BJ (cell line): ENCODE measurements at regions not wholly inside any gene's neighbourhood (a gene's known extent, or its start where the extent isn't known, plus 50 kb on each side); places are given as distances from the start of the nearest gene placed in this dataset.

Source experiments
- CTCF ChIA-PET: fragments of 350-600 bp; formaldehyde crosslinking; extraction: SDS; loops from one replicate; lab custom pipeline; 2021; ENCODE audit warnings: antibody characterized with exemption, inconsistent platforms; lab: Yijun Ruan, JAX
- POLR2A ChIA-PET: fragments of 300-600 bp; sonication (Branson Sonifier 250); formaldehyde crosslinking; extraction: SDS; loops from one replicate; lab custom pipeline; 2021; ENCODE audit warnings: antibody characterized with exemption; lab: Charles Lee
- DNase-seq: peaks from one replicate; pipeline ENCODE4 v3.0.0-alpha.2; 2011; ENCODE audit warnings: low read depth
- H3K27me3 ChIP-seq: 2 replicates; pipeline ENCODE4 v1.6.0; 2011; ENCODE audit warnings: low read length; ENCODE audit not compliant: control insufficient read depth, insufficient read depth
- H3K36me3 ChIP-seq: 2 replicates; pipeline ENCODE4 v1.5.1; 2011; ENCODE audit warnings: low read length; ENCODE audit not compliant: control insufficient read depth, insufficient read depth
- H3K4me3 ChIP-seq: 2 replicates; pipeline ENCODE4 v1.5.1; 2011; ENCODE audit warnings: low read depth, mild to moderate bottlenecking, control low read depth, low read length
- CTCF ChIP-seq: IDR thresholded peaks from 2 replicates; pipeline ENCODE4 v1.5.1; 2011; ENCODE audit warnings: low read depth, mild to moderate bottlenecking, control low read depth, inconsistent platforms, low read length, moderate library complexity; ENCODE audit not compliant: insufficient read depth

- no peaks in the 10 kb centered on the region for H3K27me3 ChIP-seq
- ChIA-PET CTCF (no interaction called here), POLR2A (no interaction called here)
- TF ChIP-seq CTCF = no peak
- no peak overlapping the region for H3K4me3 ChIP-seq
- H3K36me3 ChIP-seq = no peaks in the 10 kb centered on the region
- DNase-seq = no peak
These were observed 805.8 kb upstream of the C9orf72 start for GRCh38 chr9:28379082-28379481.

GRCh38 chr9:28389411-28389810 is 816.1 kb upstream of the C9orf72 start:
- CTCF ChIA-PET = interaction anchor here (0.9 kb wide), 1 partner anchor 210 kb away, joined by 3 read pairs; no protein-coding TSS in a partner anchor
- TF ChIP-seq CTCF = no peak

GRCh38 chr9:28394774-28395173 is 821.5 kb upstream of the C9orf72 start:
- Histone ChIP-seq H3K4me3 (no peak overlapping the region), H3K36me3 (no peaks in the 10 kb centered on the region), H3K27me3 (no peaks in the 10 kb centered on the region)
- DNase-seq = no peak
- CTCF ChIA-PET = no interaction called here
- POLR2A ChIA-PET = no interaction called here
- no peak for TF ChIP-seq CTCF

More at GRCh38 chr9:28389411-28389810, 816.1 kb upstream of the C9orf72 start:
- DNase-seq = no peak
- H3K36me3 ChIP-seq = no peaks in the 10 kb centered on the region
- POLR2A ChIA-PET = no interaction called here
- no peak overlapping the region for H3K4me3 ChIP-seq
- H3K27me3 ChIP-seq = no peaks in the 10 kb centered on the region

GRCh38 chr9:28396058-28396457 is 822.8 kb upstream of the C9orf72 start:
- ChIA-PET POLR2A (no interaction called here), CTCF (no interaction called here)
- no peaks in the 10 kb centered on the region for H3K36me3 ChIP-seq
- H3K4me3 ChIP-seq = no peak overlapping the region
- TF ChIP-seq CTCF = no peak
- no peaks in the 10 kb centered on the region for H3K27me3 ChIP-seq
- DNase-seq = no peak

GRCh38 chr9:28407351-28407750 is 834.1 kb upstream of the C9orf72 start:
- POLR2A ChIA-PET = no interaction called here
- CTCF ChIA-PET = no interaction called here
- DNase-seq = no peak
- no peak for TF ChIP-seq CTCF
- no peaks in the 10 kb centered on the region for H3K27me3 ChIP-seq
- H3K36me3 ChIP-seq = no peaks in the 10 kb centered on the region
- no peak overlapping the region for H3K4me3 ChIP-seq
